EH (cell line): ENCODE measurements at regions not wholly inside any gene's neighbourhood (a gene's known extent, or its start where the extent isn't known, plus 50 kb on each side); places are given as distances from the start of the nearest gene placed in this dataset.

Source experiments
- DNase-seq: peaks from one replicate; pipeline ENCODE4 v3.0.0-alpha.2; 2015; ENCODE audit warnings: low read depth

DNA sequence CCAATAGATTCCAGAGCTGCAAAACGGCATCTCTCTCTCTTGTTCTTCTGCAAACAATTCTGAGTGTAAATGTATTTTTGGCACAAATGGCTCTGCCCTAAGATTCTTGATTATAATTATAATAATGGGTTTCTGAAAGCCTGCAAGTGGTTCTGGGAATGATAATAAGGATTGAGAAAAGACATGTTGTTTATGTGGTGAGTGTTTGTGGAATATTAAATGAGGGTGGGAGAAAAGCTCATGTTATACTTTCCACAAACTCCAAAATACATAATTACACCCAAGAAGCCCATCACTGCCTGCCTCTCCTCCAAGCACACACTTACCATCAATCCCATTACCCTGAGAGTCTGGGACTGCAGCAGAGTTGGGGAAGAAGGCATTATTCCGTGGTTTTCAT is 460.0 kb upstream of the BRINP1 start:
- no peak for DNase-seq

- no peak for DNase-seq
Observed at GRCh38 chr9:119827526-119827925, 458.3 kb upstream of the BRINP1 start.

DNA sequence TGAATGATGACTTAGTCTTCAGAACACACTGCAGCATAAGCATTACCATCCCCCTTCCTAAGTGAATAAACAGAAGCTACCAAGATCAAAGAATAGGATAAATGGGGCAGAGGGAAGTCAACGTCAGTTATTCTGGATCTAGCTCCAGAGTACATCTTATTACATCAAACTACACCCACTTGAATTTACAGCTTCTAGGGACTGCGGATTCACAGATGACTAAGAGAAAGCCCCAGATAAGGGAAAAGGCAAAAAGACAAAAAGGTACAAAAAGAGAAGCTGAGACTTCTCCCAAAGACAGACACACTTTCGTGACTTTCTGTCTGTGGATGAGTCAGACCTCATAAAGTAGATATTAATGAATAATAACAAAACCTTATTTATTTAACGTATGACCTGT is 457.9 kb upstream of the BRINP1 start:
- DNase-seq = no peak

- DNase-seq = no peak
Observed at GRCh38 chr9:119818726-119819435, 449.6 kb upstream of the BRINP1 start.

DNA sequence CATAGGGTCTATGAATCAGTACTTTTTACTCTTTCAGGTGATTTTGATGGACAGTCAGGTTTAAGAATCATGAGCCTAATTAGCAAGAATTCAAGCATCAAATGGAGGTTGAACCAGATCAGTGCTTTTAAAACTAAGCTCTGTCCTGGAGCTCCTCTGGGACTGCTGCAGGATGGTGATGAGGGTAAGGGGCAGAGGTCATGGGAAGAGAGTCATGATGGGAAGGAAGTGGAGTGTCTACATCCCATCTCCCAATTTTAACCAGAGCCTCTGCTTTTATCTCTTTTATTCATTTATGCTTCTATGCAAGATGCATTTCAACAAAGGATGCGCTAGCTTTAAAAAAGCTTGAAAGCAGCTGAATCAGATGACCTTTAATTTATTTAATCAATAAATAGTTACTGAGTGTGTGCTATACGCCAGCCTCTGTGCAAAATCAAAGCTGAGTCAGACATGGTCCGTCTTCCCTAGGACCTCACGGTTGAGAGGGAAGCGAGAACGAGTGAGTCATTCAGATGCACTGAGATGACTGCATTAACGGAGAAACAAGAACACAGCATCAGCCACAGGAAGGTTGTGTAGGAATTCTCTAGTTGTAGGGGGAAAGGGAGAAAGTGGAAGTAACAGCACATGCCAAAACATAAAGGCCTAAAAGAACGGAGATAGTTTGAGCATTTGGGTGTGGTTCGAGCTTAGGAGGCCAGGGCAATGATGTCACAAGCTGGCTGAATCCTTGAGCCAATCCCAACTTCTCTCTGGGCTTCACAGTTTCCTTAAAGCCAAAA is 441.6 kb upstream of the BRINP1 start:
- peak; percentile 21 for DNase-seq

GRCh38 chr9:119803679-119804078 is 434.4 kb upstream of the BRINP1 start:
- DNase-seq = no peak

- peak; percentile 1 for DNase-seq
Observed at GRCh38 chr9:119802621-119803020, 433.4 kb upstream of the BRINP1 start.

GRCh38 chr9:119802133-119802532 is 432.9 kb upstream of the BRINP1 start:
- DNase-seq = no peak

DNA sequence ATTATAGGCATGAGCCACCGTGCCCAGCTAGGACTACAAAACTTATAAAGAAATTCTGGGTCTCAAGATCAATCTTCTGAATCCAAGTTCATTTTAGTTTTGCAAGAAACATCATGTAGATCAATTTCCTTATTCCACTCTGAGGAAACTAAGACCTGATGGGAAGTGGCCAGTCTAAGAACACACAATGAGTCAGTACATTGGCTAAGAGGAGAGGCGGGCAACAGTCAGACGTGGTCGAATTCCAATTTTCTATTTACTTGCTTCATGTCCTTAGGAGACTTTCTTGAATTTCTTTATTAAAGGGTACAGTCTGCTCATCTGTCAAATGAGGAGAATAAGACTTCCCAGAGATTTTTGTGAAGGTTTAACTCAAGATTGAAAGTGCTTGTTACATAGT is 432.1 kb upstream of the BRINP1 start:
- DNase-seq = no peak

- no peak for DNase-seq
Observed at GRCh38 chr9:119795395-119795794, 426.2 kb upstream of the BRINP1 start.

- no peak for DNase-seq
Observed at GRCh38 chr9:119794836-119795235, 425.6 kb upstream of the BRINP1 start.

- no peak for DNase-seq
Observed at GRCh38 chr9:119793218-119793617, 424.0 kb upstream of the BRINP1 start.

DNA sequence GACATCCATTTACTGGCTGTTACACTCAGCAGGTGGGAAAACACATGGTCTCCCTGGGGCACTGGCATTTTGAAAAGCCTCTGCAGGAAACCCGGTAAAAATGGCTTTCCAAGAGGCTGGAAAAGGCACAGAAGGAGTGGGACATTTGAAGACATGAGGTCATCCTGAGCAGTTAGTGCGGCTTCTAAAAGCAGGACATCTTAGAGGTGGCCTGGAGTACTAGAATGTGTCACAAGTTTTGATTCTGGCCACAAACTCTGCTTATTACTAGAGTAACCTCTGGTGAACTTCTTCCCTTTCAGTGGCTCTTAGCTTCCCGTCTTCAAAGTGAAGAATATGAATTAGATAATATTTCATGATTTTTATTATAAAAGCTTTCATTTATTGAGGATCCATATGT is 423.0 kb upstream of the BRINP1 start:
- no peak for DNase-seq

DNA sequence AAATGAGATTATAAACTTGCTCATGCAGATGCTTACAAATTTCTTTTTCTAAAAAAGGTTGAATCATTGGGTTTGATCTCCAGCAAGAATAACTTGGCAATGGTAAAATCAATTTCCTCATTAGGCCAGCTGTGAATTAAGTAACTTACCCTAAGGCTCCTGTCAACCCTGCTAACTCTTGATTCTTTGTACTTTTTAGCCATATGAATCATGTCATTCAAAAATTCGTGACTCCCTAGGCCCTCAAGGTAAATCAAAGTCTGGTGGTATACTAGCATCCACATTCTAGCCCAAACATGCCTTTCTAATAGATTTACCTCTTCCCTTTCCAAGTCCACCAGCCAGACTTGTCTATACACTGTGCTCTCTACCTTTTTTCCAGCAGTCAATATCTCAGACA is 420.8 kb upstream of the BRINP1 start:
- no peak for DNase-seq

- DNase-seq = no peak
Observed at GRCh38 chr9:119788921-119789320, 419.7 kb upstream of the BRINP1 start.

- DNase-seq = no peak
Observed at GRCh38 chr9:119781886-119782285, 412.7 kb upstream of the BRINP1 start.

GRCh38 chr9:119775410-119775809 is 406.2 kb upstream of the BRINP1 start:
- DNase-seq = no peak

- DNase-seq = no peak
Observed at GRCh38 chr9:119773823-119774222, 404.6 kb upstream of the BRINP1 start.

DNA sequence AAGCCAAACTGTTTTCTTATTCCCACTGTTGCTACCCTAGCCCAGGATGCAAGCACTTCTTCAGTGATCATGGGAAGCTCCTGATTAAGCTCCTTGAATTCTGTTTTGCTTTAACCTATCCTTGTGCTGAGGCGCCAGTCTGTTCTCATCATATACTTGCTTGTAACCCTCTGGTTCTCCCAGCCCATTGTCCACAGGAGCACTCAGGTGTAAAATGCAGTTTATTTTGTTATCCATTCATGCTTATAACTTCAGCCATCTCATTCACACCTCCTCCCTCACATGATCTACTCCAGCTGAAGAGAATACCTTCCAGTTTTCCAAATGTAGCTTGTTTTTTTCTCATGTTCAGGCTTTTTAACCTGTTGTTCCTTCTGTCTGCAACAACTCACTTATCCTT is 402.1 kb upstream of the BRINP1 start:
- no peak for DNase-seq

- no peak for DNase-seq
Observed at GRCh38 chr9:119768266-119768665, 399.0 kb upstream of the BRINP1 start.

DNA sequence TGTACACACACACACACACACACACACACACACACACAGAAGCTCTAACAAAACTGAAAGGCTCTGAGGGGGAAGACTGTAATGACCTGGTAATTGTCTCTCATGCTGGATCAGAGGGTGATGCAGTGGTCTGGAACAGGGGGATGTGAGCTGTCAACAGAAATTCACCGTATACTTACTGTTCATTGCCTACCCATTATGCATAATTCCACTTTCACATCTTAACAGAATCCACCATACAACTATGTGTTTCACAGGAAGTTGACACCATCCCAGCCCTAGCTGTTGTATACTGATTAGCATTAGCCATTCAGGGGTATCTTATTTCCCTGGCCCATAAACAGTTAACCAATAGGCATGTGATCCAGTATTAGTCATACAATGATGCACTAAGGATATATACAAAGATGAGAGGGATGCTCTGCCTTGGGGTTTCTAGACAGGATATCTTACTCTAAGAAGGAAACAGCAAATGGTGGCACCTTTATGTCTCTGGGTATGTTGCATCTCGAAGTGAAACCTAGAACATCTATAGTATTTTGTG is 396.5 kb upstream of the BRINP1 start:
- DNase-seq = no peak

- DNase-seq = no peak
Observed at GRCh38 chr9:119763260-119763659, 394.0 kb upstream of the BRINP1 start.

GRCh38 chr9:119761812-119762211 is 392.6 kb upstream of the BRINP1 start:
- no peak for DNase-seq
